ENCODE measurements at regions not wholly inside any gene's neighbourhood (a gene's known extent, or its start where the extent isn't known, plus 50 kb on each side); places are given as distances from the start of the nearest gene placed in this dataset.
"Not testable (repeated sequence)": the region's sequence is repeated elsewhere in the genome, so short reads cannot be mapped to it uniquely, and the experiment has no call there.

- DNase-seq = no peak
Measured at GRCh38 chr2:228561816-228562215, 380.3 kb upstream of the SPHKAP start.

- DNase-seq = no peak
Measured at GRCh38 chr2:228559774-228560415, 378.4 kb upstream of the SPHKAP start.

- no peak for DNase-seq
Measured at GRCh38 chr2:228556717-228557116, 375.2 kb upstream of the SPHKAP start.

GRCh38 chr2:228549441-228550007 is 368.0 kb upstream of the SPHKAP start:
- DNase-seq = no peak

GRCh38 chr2:228548230-228548629 is 366.7 kb upstream of the SPHKAP start:
- DNase-seq = no peak

- DNase-seq = no peak
Measured at GRCh38 chr2:228545748-228546145, 364.3 kb upstream of the SPHKAP start.

- no peak for DNase-seq
Measured at GRCh38 chr2:228545041-228545747, 363.7 kb upstream of the SPHKAP start.

GRCh38 chr2:228543117-228543516 is 361.6 kb upstream of the SPHKAP start:
- DNase-seq = no peak

- DNase-seq = no peak
Measured at GRCh38 chr2:228542277-228542676, 360.8 kb upstream of the SPHKAP start.

GRCh38 chr2:228541789-228542188 is 360.3 kb upstream of the SPHKAP start:
- no peak for DNase-seq

GRCh38 chr2:228540976-228541375 is 359.5 kb upstream of the SPHKAP start:
- no peak for DNase-seq

- DNase-seq = no peak
Measured at GRCh38 chr2:228535396-228535795, 353.9 kb upstream of the SPHKAP start.

- DNase-seq = no peak
Measured at GRCh38 chr2:228533156-228533555, 351.7 kb upstream of the SPHKAP start.

GRCh38 chr2:228532233-228532632 is 350.7 kb upstream of the SPHKAP start:
- DNase-seq = no peak

- no peak for DNase-seq
Measured at GRCh38 chr2:228527197-228527881, 345.9 kb upstream of the SPHKAP start.

- no peak for DNase-seq
Measured at GRCh38 chr2:228526687-228527086, 345.2 kb upstream of the SPHKAP start.

GRCh38 chr2:228522977-228523376 is 341.5 kb upstream of the SPHKAP start:
- no peak for DNase-seq

GRCh38 chr2:228522276-228522675 is 340.8 kb upstream of the SPHKAP start:
- DNase-seq = no peak

- no peak for DNase-seq
Measured at GRCh38 chr2:228519561-228519960, 338.1 kb upstream of the SPHKAP start.

GRCh38 chr2:228516019-228516418 is 334.5 kb upstream of the SPHKAP start:
- no peak for DNase-seq

GRCh38 chr2:228513480-228513879 is 332.0 kb upstream of the SPHKAP start:
- DNase-seq = not testable (repeated sequence)

- DNase-seq = no peak
Measured at GRCh38 chr2:228509021-228509420, 327.5 kb upstream of the SPHKAP start.

- DNase-seq = no peak
Measured at GRCh38 chr2:228507870-228508269, 326.4 kb upstream of the SPHKAP start.
